Neural progenitor cell (in vitro differentiated cells): ENCODE measurements at regions not wholly inside any gene's neighbourhood (a gene's known extent, or its start where the extent isn't known, plus 50 kb on each side); places are given as distances from the start of the nearest gene placed in this dataset.

Experiments used
- DNase-seq: peaks from one replicate; pipeline ENCODE4 v3.0.0-alpha.2; 2016; ENCODE audit warnings: low spot score
- H2AFZ ChIP-seq: fragments of 200-600 bp; sonication (generic); replicated peaks from 2 replicates; pipeline ENCODE4 v1.6.1; 2016; ENCODE audit warnings: antibody characterized with exemption
- H3F3A ChIP-seq: fragments of 200-600 bp; sonication (generic); 2 replicates; pipeline ENCODE4 v1.6.1; 2016; ENCODE audit warnings: antibody characterized with exemption, low read depth
- H3K27ac ChIP-seq: fragments of 200-600 bp; sonication (generic); 2 replicates; pipeline ENCODE4 v1.5.1; 2016; ENCODE audit warnings: mild to moderate bottlenecking
- H3K27me3 ChIP-seq: fragments of 200-600 bp; sonication (generic); 2 replicates; pipeline ENCODE4 v1.6.1; 2016; ENCODE audit warnings: mild to moderate bottlenecking, moderate library complexity
- H3K36me3 ChIP-seq: fragments of 200-600 bp; sonication (generic); 2 replicates; pipeline ENCODE4 v1.5.1; 2016
- H3K4me1 ChIP-seq: fragments of 200-600 bp; sonication (generic); 2 replicates; pipeline ENCODE4 v1.6.1; 2016; ENCODE audit warnings: mixed run types
- H3K4me2 ChIP-seq: fragments of 200-600 bp; sonication (generic); 2 replicates; pipeline ENCODE4 v1.6.1; 2016
- H3K4me3 ChIP-seq: fragments of 200-600 bp; sonication (generic); 2 replicates; pipeline ENCODE4 v1.5.1; 2016
- H3K79me2 ChIP-seq: fragments of 200-600 bp; sonication (generic); 2 replicates; pipeline ENCODE4 v1.6.1; 2016; ENCODE audit warnings: low read depth
- H3K9ac ChIP-seq: fragments of 200-600 bp; sonication (generic); 2 replicates; pipeline ENCODE4 v1.6.1; 2016
- H3K9me3 ChIP-seq: fragments of 200-600 bp; sonication (generic); 2 replicates; pipeline ENCODE4 v1.5.1; 2016; ENCODE audit warnings: low read depth
- H4K20me1 ChIP-seq: fragments of 200-600 bp; sonication (generic); 2 replicates; pipeline ENCODE4 v1.6.1; 2016; ENCODE audit warnings: low read depth
- H3K27ac Mint-ChIP-seq: 3 replicates; pipeline ENCODE4 v1.8.0; 2021; ENCODE audit warnings: mixed read lengths
- H3K27me3 Mint-ChIP-seq: 2 replicates; pipeline ENCODE4 v1.8.0; 2022; ENCODE audit warnings: low read depth, mild to moderate bottlenecking, inconsistent platforms, moderate library complexity, mixed read lengths; ENCODE audit not compliant: insufficient read depth
- H3K36me3 Mint-ChIP-seq: 3 replicates; pipeline ENCODE4 v1.8.0; 2021; ENCODE audit warnings: mixed read lengths
- H3K4me1 Mint-ChIP-seq: 3 replicates; pipeline ENCODE4 v1.8.0; 2021; ENCODE audit warnings: mixed read lengths
- H3K4me3 Mint-ChIP-seq: 3 replicates; pipeline ENCODE4 v1.8.0; 2021; ENCODE audit warnings: mild to moderate bottlenecking, moderate library complexity, mixed read lengths
- H3K9me3 Mint-ChIP-seq: 3 replicates; pipeline ENCODE4 v1.8.0; 2020; ENCODE audit warnings: mixed read lengths
- CTCF ChIP-seq: fragments of 200-600 bp; sonication (generic); IDR thresholded peaks from 2 replicates; pipeline ENCODE4 v1.5.1; 2017; ENCODE audit warnings: antibody characterized with exemption, mild to moderate bottlenecking
- EZH2 ChIP-seq: fragments of 200-600 bp; sonication (generic); IDR thresholded peaks from 2 replicates; pipeline ENCODE4 v1.6.1; 2017; ENCODE audit warnings: antibody characterized with exemption, mild to moderate bottlenecking, moderate library complexity
- EZH2phosphoT487 ChIP-seq: fragments of 200-600 bp; sonication (generic); IDR thresholded peaks from 2 replicates; pipeline ENCODE4 v1.6.1; 2017; ENCODE audit warnings: antibody characterized with exemption

GRCh38 chr11:19635332-19635731 lies 77.3 kb upstream of the NAV2 start:
- no peak overlapping the region for H3K4me2 ChIP-seq
- H3K4me1 ChIP-seq = no peaks in the 10 kb centered on the region
- no peak for TF ChIP-seq EZH2phosphoT487
- TF ChIP-seq CTCF = no peak
- no peak for TF ChIP-seq EZH2
- no peak overlapping the region for H3K4me3 ChIP-seq
- no peak overlapping the region for H2AFZ ChIP-seq
- H3K9me3 ChIP-seq = no peaks in the 10 kb centered on the region
- H3K4me3 Mint-ChIP-seq = no peak overlapping the region
- DNase-seq = no peak
- no peak overlapping the region for H3K9ac ChIP-seq
- no peak overlapping the region for H3K27ac ChIP-seq
- peaks cover 19% of the 10 kb centered on the region for H3K4me1 Mint-ChIP-seq
- no peaks in the 10 kb centered on the region for H3K79me2 ChIP-seq
- H3F3A ChIP-seq = no peaks in the 10 kb centered on the region
- no peaks in the 10 kb centered on the region for H3K36me3 Mint-ChIP-seq
- no peak overlapping the region for H3K27ac Mint-ChIP-seq
- H4K20me1 ChIP-seq = no peaks in the 10 kb centered on the region
- no peaks in the 10 kb centered on the region for H3K27me3 ChIP-seq
- H3K36me3 ChIP-seq = no peaks in the 10 kb centered on the region
- H3K27me3 Mint-ChIP-seq = peaks cover under 1% of the 10 kb centered on the region
- H3K9me3 Mint-ChIP-seq = peaks cover 8% of the 10 kb centered on the region

- no peak for TF ChIP-seq EZH2phosphoT487
- no peak for TF ChIP-seq CTCF
- no peak for TF ChIP-seq EZH2
- Histone ChIP-seq H2AFZ (no peak overlapping the region), H3K79me2 (no peaks in the 10 kb centered on the region), H3K27me3 (no peaks in the 10 kb centered on the region), H3K4me2 (no peak overlapping the region), H3K36me3 (no peaks in the 10 kb centered on the region), H3K4me3 (no peak overlapping the region), H3F3A (no peaks in the 10 kb centered on the region), H3K9me3 (no peaks in the 10 kb centered on the region), H4K20me1 (no peaks in the 10 kb centered on the region), H3K9ac (no peak overlapping the region), H3K27ac (no peak overlapping the region), H3K4me1 (no peaks in the 10 kb centered on the region)
- peaks cover 8% of the 10 kb centered on the region for H3K9me3 Mint-ChIP-seq
- no peaks in the 10 kb centered on the region for H3K36me3 Mint-ChIP-seq
- H3K4me3 Mint-ChIP-seq = no peak overlapping the region
- H3K4me1 Mint-ChIP-seq = peaks cover 19% of the 10 kb centered on the region
- no peak for DNase-seq
- H3K27ac Mint-ChIP-seq = no peak overlapping the region
- peaks cover 5% of the 10 kb centered on the region for H3K27me3 Mint-ChIP-seq
Measured at GRCh38 chr11:19633276-19633675, 79.4 kb upstream of the NAV2 start.

- Mint-ChIP-seq H3K27ac (peak overlapping the region; percentile 8), H3K4me3 (no peak overlapping the region), H3K9me3 (peaks cover 8% of the 10 kb centered on the region), H3K4me1 (peaks cover 19% of the 10 kb centered on the region), H3K27me3 (peaks cover 5% of the 10 kb centered on the region), H3K36me3 (no peaks in the 10 kb centered on the region)
- no peaks in the 10 kb centered on the region for H3K9me3 ChIP-seq
- DNase-seq = no peak
- no peak overlapping the region for H3K4me2 ChIP-seq
- H3K4me3 ChIP-seq = no peak overlapping the region
- H3F3A ChIP-seq = no peaks in the 10 kb centered on the region
- no peak overlapping the region for H3K27ac ChIP-seq
- TF ChIP-seq EZH2phosphoT487 (no peak), CTCF (no peak), EZH2 (no peak)
- no peaks in the 10 kb centered on the region for H3K79me2 ChIP-seq
- H4K20me1 ChIP-seq = no peaks in the 10 kb centered on the region
- no peaks in the 10 kb centered on the region for H3K27me3 ChIP-seq
- no peak overlapping the region for H3K9ac ChIP-seq
- H2AFZ ChIP-seq = no peak overlapping the region
- no peaks in the 10 kb centered on the region for H3K36me3 ChIP-seq
- no peaks in the 10 kb centered on the region for H3K4me1 ChIP-seq
Measured at GRCh38 chr11:19632499-19632834, 80.2 kb upstream of the NAV2 start.
